ENCODE measurements at regions not wholly inside any gene's neighbourhood (a gene's known extent, or its start where the extent isn't known, plus 50 kb on each side); places are given as distances from the start of the nearest gene placed in this dataset.

DNA sequence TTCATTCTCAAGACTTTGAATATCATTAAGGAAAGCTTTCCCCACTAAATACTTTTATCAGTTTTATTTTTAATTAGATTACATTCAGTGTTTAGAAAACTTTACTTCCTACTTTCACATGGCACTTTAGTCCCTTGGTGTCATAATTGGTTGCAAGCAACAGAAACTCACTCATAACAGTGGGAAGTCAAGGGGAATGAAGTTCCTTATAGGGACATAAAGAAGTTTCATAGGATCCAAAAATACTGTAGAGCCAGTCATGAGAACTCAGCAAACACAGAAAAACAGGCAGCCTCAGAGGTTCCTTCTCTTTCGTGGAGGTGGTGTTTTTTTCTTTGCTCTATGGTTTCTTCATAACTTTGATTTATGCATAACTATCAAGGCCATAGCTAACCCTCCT, 809.0 kb downstream of the BCL11A start:
- TF ChIP-seq, protein P1, sequence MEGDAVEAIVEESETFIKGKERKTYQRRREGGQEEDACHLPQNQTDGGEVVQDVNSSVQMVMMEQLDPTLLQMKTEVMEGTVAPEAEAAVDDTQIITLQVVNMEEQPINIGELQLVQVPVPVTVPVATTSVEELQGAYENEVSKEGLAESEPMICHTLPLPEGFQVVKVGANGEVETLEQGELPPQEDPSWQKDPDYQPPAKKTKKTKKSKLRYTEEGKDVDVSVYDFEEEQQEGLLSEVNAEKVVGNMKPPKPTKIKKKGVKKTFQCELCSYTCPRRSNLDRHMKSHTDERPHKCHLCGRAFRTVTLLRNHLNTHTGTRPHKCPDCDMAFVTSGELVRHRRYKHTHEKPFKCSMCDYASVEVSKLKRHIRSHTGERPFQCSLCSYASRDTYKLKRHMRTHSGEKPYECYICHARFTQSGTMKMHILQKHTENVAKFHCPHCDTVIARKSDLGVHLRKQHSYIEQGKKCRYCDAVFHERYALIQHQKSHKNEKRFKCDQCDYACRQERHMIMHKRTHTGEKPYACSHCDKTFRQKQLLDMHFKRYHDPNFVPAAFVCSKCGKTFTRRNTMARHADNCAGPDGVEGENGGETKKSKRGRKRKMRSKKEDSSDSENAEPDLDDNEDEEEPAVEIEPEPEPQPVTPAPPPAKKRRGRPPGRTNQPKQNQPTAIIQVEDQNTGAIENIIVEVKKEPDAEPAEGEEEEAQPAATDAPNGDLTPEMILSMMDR (IDR thresholded peaks at IDR 0.05; ENCODE audit: low read depth, low read length), result no peak
- DNase-seq (ENCODE audit: extremely low read depth, low read depth), result no peak

DNA sequence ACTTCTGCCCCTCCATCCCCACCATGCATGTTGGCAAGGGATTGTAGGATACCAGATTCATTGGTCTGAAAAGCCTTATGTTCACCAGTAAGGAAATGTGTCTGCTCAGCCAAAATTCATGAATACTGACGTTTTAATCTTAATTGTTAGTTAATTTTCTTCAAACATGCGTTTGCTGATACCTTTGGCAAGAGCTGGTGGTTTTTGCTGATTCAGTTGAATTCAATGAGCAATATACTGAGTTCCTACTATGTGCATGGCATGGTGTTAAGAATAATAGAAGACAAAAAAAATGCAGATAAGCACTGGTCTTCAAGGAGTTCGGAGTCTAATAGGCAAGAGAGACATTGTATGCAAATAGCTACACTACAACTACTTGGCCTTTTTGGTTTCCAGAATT, 811.6 kb downstream of the BCL11A start:
- TF ChIP-seq, protein P1 (IDR thresholded peaks at IDR 0.05; ENCODE audit: low read depth, low read length), result no peak
- no peak for DNase-seq (ENCODE audit: extremely low read depth, low read depth)

DNA sequence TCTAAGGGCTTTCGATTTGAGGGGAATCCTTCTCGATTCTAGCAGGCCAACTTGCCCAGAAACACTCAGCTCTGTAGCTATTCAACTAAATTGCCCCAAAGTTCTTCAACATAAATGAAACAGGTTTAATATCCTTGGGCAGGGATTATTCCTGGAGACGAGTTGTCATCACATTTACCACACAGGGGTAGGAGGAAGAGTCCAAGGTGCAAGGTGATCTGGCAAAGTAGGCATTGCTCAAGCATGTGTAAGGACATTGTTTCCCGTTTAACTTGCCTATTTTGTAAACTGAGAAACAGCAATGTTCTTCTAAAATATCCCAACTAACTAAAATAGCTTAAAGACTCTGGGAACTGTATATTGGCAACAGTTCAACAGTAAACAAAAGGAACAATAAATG, 814.3 kb downstream of the BCL11A start:
- DNase-seq (ENCODE audit: extremely low read depth, low read depth), result no peak
- TF ChIP-seq, protein P1 (IDR thresholded peaks at IDR 0.05; ENCODE audit: low read depth, low read length), result no peak

DNA sequence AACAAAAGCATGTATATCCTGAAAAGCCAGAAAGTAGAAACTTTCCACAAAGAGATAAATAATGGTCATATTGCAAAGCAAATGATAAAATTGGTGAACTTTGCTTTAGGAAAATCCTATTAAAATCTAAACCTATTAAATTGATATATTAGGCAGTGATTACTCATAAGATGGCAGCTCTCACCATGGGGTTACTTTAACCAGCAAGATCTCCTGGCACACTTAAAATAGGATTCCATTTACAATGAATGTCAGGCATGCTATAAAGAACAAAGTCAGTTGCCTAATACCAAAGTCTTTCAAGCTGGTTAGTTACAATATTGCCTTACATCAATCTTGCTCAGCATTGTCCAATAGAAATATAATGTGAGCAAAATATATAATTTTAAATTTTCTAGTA, 816.2 kb downstream of the BCL11A start:
- DNase-seq (ENCODE audit: extremely low read depth, low read depth), result no peak

DNA sequence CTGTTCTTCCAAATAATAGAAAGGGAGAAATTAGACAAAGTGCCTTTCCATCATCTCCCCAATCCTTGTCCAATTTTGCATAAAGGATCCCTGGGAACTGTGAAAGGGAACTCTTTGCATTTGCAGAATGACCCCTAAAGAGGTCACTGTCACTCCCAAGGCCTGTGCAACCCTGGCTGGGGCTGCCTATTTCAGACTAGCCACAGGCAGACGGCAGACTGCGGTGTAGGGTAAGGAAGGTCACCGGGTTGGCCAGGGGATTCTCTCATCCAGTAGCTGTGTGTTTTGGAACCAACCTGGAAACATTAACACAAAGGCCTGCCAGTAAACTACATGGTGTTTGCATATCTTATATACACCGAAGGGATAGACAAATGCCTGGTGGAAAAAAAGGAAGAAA, 818.7 kb downstream of the BCL11A start:
- no peak for DNase-seq (ENCODE audit: extremely low read depth, low read depth)
- TF ChIP-seq, protein P1 (IDR thresholded peaks at IDR 0.05; ENCODE audit: low read depth, low read length), result no peak

More for the DNA sequence above, 816.2 kb downstream of the BCL11A start:
- TF ChIP-seq, protein P1 (IDR thresholded peaks at IDR 0.05; ENCODE audit: low read depth, low read length), result no peak

DNA sequence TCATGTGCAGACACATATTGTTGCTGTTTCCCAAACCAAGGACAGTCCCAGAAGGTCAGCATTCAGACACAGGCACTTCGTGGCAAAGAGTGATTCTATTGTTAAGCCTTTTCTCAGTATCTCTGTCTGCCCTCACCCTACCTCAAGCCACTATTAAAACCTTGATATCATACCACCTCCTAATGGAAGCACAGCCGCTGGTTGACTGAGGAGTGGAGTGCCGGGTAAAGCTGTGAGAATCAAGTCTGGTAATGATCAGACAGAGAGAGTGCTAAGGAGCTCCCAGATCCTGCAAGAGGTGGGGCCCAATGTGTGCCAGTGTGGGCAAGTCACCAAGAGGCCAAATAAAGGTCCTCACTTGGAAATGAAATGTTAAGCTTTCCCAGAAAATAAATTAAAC, 819.5 kb downstream of the BCL11A start:
- no peak for DNase-seq (ENCODE audit: extremely low read depth, low read depth)
- TF ChIP-seq, protein P1 (IDR thresholded peaks at IDR 0.05; ENCODE audit: low read depth, low read length), result no peak

DNA sequence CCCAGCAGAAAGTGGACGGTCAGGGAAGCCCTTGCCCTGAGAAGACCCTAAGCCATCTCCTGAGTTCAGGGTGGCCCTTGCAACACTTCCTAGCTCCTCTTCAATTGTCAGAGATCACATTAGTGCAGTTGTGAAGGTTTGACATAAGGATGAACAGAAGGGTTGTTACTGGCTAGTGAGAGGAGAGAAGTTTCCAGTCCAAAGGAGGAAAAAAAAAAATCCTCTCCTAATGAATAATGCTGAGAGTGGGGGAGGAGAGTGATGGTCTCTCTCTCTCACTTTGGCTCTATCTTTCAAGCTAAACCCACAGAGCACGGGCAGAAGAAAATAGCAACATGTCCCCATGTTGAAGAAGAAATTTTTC, 819.9 kb downstream of the BCL11A start:
- TF ChIP-seq, protein P1 (IDR thresholded peaks at IDR 0.05; ENCODE audit: low read depth, low read length), result no peak
- DNase-seq (ENCODE audit: extremely low read depth, low read depth), result no peak
